NAMALWA (cell line): ENCODE measurements at regions not wholly inside any gene's neighbourhood (a gene's known extent, or its start where the extent isn't known, plus 50 kb on each side); places are given as distances from the start of the nearest gene placed in this dataset.

ENCODE experiments used
- DNase-seq: peaks from one replicate; pipeline ENCODE4 v3.0.0-alpha.2; 2015; ENCODE audit warnings: low spot score

- no peak for DNase-seq
Measured at GRCh38 chr14:41957459-41957858, 350.8 kb downstream of the LRFN5 start.
